K562 (cell line): ENCODE measurements at regions not wholly inside any gene's neighbourhood (a gene's known extent, or its start where the extent isn't known, plus 50 kb on each side); places are given as distances from the start of the nearest gene placed in this dataset.
"Not testable (repeated sequence)": the region's sequence is repeated elsewhere in the genome, so short reads cannot be mapped to it uniquely, and the experiment has no call there.

Source experiments
- ATAC-seq: fragments of 200-7000 bp; cut with Tn5 transposase; 3 replicates; pipeline ENCODE4 v1.9.1; 2020; ENCODE audit warnings: moderate library complexity
- BruUV-seq: library from RNA; stranded (reverse); fragments of 400-500 nt; replicated peaks from 2 replicates; lab custom pipeline; 2021; lab: Mats Ljungman, UMichigan
- CTCF ChIA-PET: fragments of 300-600 bp; formaldehyde crosslinking; extraction: SDS; loops from one replicate; lab custom pipeline; 2021; ENCODE audit warnings: low intra/inter-chr PET ratio; lab: Yijun Ruan, JAX
- POLR2A ChIA-PET: fragments of 300-600, 350-650 bp; sonication (Branson Sonifier 250); formaldehyde crosslinking; extraction: SDS; loops from one replicate; lab custom pipeline; 2021; ENCODE audit warnings: antibody characterized with exemption, inconsistent platforms; lab: Yijun Ruan, JAX
- DNase-seq, 4 experiments: peaks; one replicate each; pipeline versions ENCODE4 v3.0.0 to v3.0.0-alpha.2; 2011 to 2018; ENCODE audit warnings: low spot score in 3 of 4, mixed read lengths in 3 of 4; ENCODE audit errors: extremely low read depth in 1 of 4
- FAIRE-seq: peaks from 2 replicates; lab custom pipeline; 2011; peaks lifted over from hg19 to GRCh38; lab: Jason Lieb, UNC
- H2AFZ ChIP-seq: 2 replicates; pipeline ENCODE4 v1.6.0; 2011; ENCODE audit warnings: low read depth, low read length, control low read depth, inconsistent platforms
- H3K27ac ChIP-seq: fragments of 200-600 bp; 3 replicates; pipeline ENCODE4 v1.8.0; 2011; ENCODE audit warnings: low read depth, mild to moderate bottlenecking, control low read depth, inconsistent platforms, low read length, moderate library complexity, mixed read lengths; ENCODE audit errors: extremely low read depth
- H3K27me3 ChIP-seq, 2 experiments: fragments of 300-600 bp in 1 of 2; 2 replicates in 1 of 2; 3 replicates in 1 of 2; pipeline versions ENCODE4 v1.6.0 to v1.8.0; 2011; ENCODE audit warnings: inconsistent platforms in 2 of 2, low read length in 2 of 2, mild to moderate bottlenecking in 1 of 2, mixed read lengths in 1 of 2, moderate library complexity in 1 of 2; ENCODE audit not compliant: control insufficient read depth in 2 of 2, insufficient read depth in 2 of 2
- H3K36me3 ChIP-seq: fragments of 300-600 bp; 3 replicates; pipeline ENCODE4 v1.8.0; 2011; ENCODE audit warnings: mild to moderate bottlenecking, low read length, inconsistent platforms; ENCODE audit not compliant: control insufficient read depth, insufficient read depth
- H3K4me1 ChIP-seq, 2 experiments: fragments of 200-600 bp in 1 of 2; replicated peaks in 1 of 2; 2 replicates in 1 of 2; 3 replicates in 1 of 2; pipeline versions ENCODE4 v1.5.1 to v1.8.0; 2011; ENCODE audit warnings: inconsistent platforms in 2 of 2, low read length in 2 of 2, mild to moderate bottlenecking in 1 of 2, mixed read lengths in 1 of 2, moderate library complexity in 1 of 2; ENCODE audit not compliant: control insufficient read depth in 2 of 2, insufficient read depth in 2 of 2
- H3K4me2 ChIP-seq: 2 replicates; pipeline ENCODE4 v1.6.1; 2011; ENCODE audit warnings: low read length, control low read depth, inconsistent platforms, mixed read lengths; ENCODE audit not compliant: insufficient read depth
- H3K4me3 ChIP-seq: fragments of 200-600 bp; sonication (generic), shearing (Covaris generic); 2 replicates; pipeline ENCODE4 v1.5.1; 2016; ENCODE audit warnings: control low read depth, inconsistent platforms
- H3K79me2 ChIP-seq: fragments of 200-600 bp; 3 replicates; pipeline ENCODE4 v1.8.0; 2011; ENCODE audit warnings: low read length, inconsistent platforms; ENCODE audit not compliant: control insufficient read depth, insufficient read depth
- H3K9ac ChIP-seq, 2 experiments: 2 replicates each; pipeline versions ENCODE4 v1.6.0 to v1.6.1; 2011; ENCODE audit warnings: low read depth in 2 of 2, low read length in 2 of 2, control low read depth in 1 of 2, inconsistent platforms in 1 of 2, mild to moderate bottlenecking in 1 of 2, mixed read lengths in 1 of 2; ENCODE audit not compliant: insufficient read depth in 1 of 2
- H3K9me1 ChIP-seq: one replicate; pipeline ENCODE4 v1.6.0; 2011; ENCODE audit warnings: inconsistent platforms, mild to moderate bottlenecking, low read length, moderate library complexity; ENCODE audit not compliant: control insufficient read depth, insufficient read depth
- H3K9me3 ChIP-seq: replicated peaks from 2 replicates; pipeline ENCODE4 v1.5.1; 2011; ENCODE audit warnings: low read depth, low read length, inconsistent platforms; ENCODE audit not compliant: control insufficient read depth, insufficient read depth
- H4K20me1 ChIP-seq: replicated peaks from 2 replicates; pipeline ENCODE4 v1.6.1; 2011; ENCODE audit warnings: low read length, inconsistent platforms, mixed read lengths; ENCODE audit not compliant: control insufficient read depth, insufficient read depth
- whole genome bisulfite sequencing: fragments of 100-300 bp; shearing (Covaris generic); methylation state at CpG from one replicate; pipeline ENCODE4 v1.1.6; 2016; ENCODE audit warnings: low coverage, mixed read lengths; ENCODE audit not compliant: insufficient coverage; ENCODE audit errors: missing lambda C conversion rate; 5-methylcytosine and 5-hydroxymethylcytosine counted together
- in situ Hi-C: fragments of 300-500 bp; cut with MboI; formaldehyde crosslinking; loops from 4 replicates; pipeline ENCODE4 v1.15.0; 2018; ENCODE audit warnings: inconsistent platforms, mixed read lengths
- intact Hi-C: fragments of 100-400 bp; cut with micrococcal nuclease; formaldehyde crosslinking; loops from 2 replicates; pipeline ENCODE4 v1.14.2; 2022

DNA sequence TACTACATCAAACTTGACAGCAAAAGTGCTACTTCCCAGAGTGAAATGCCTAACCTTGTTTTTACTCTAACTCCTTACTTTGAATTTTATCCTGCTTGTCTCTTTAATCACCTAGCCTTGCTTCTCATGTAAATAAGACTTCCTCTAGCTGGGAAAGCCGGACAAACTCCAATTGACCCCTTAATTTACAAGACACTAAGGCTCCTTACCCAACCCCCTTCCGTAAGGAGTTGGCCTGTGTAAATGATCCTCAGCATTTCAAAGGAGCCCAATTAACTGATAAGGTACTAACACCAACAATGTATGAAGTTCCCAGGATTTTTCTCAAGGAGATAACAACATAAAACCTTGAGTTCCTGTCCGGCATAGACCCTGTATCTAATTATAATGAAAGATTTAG lies 1728.4 kb downstream of the BRINP3 start:
- H3K27ac ChIP-seq, H3K27me3 ChIP-seq, H3K4me1 ChIP-seq, ATAC-seq, H3K9me3 ChIP-seq, H3K9ac ChIP-seq, DNase-seq, H3K4me2 ChIP-seq, H3K9me1 ChIP-seq, H3K4me3 ChIP-seq, H3K79me2 ChIP-seq, H3K36me3 ChIP-seq, intact Hi-C loops, H4K20me1 ChIP-seq, in situ Hi-C loops, FAIRE-seq, BruUV-seq, POLR2A ChIA-PET, CTCF ChIA-PET, H2AFZ ChIP-seq: not testable (repeated sequence)
- 4% methylated on average over 3 of the region's 3 CpGs for WGBS

DNA sequence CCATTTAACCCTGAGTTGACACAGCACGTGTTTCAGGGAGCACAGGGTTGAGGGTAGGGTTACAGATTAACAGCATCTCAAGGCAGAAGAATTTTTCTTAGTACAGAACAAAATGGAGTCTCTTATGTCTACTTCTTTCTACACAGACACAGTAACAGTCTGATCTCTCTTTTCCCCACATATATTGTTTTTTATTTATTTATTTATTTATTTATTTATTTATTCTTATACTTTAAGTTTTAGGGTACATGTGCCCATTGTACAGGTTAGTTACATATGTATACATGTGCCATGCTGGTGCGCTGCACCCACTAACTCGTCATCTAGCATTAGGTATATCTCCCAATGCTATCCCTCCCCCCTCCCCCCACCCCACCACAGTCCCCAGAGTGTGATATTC lies 1725.6 kb downstream of the BRINP3 start:
- H3K4me2 ChIP-seq, intact Hi-C loops, DNase-seq, H3K9ac ChIP-seq, H3K9me1 ChIP-seq, H2AFZ ChIP-seq, H3K79me2 ChIP-seq, CTCF ChIA-PET, H3K27ac ChIP-seq, FAIRE-seq, H4K20me1 ChIP-seq, H3K36me3 ChIP-seq, BruUV-seq, H3K4me1 ChIP-seq, ATAC-seq, in situ Hi-C loops, H3K4me3 ChIP-seq, H3K27me3 ChIP-seq, H3K9me3 ChIP-seq, POLR2A ChIA-PET: not testable (repeated sequence)
- WGBS: 0% methylated on average over 1 of the region's 3 CpGs

DNA sequence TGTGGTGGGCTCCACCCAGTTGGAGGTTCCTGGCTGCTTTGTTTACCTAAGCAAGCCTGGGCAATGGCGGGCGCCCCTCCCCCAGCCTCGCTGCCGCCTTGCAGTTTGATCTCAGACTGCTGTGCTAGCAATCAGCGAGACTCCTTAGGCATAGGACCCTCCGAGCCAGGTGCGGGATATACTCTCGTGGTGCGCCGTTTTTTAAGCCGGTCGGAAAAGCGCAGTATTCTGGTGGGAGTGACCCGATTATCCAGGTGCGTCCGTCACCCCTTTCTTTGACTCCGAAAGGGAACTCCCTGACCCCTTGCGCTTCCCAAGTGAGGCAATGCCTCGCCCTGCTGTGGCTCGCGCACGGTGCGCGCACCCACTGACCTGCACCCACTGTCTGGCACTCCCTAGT lies 1719.9 kb downstream of the BRINP3 start:
- H3K4me1 ChIP-seq, H2AFZ ChIP-seq, H3K9me1 ChIP-seq, H3K27me3 ChIP-seq, H3K9ac ChIP-seq, H3K4me2 ChIP-seq, FAIRE-seq, H4K20me1 ChIP-seq, intact Hi-C loops, in situ Hi-C loops, DNase-seq, H3K27ac ChIP-seq, CTCF ChIA-PET, ATAC-seq, H3K36me3 ChIP-seq, POLR2A ChIA-PET, H3K9me3 ChIP-seq, BruUV-seq, H3K79me2 ChIP-seq, H3K4me3 ChIP-seq: not testable (repeated sequence)
- WGBS: 6% methylated on average over 18 of the region's 24 CpGs
